ENCODE measurements at regions not wholly inside any gene's neighbourhood (a gene's known extent, or its start where the extent isn't known, plus 50 kb on each side); places are given as distances from the start of the nearest gene placed in this dataset.

DNA sequence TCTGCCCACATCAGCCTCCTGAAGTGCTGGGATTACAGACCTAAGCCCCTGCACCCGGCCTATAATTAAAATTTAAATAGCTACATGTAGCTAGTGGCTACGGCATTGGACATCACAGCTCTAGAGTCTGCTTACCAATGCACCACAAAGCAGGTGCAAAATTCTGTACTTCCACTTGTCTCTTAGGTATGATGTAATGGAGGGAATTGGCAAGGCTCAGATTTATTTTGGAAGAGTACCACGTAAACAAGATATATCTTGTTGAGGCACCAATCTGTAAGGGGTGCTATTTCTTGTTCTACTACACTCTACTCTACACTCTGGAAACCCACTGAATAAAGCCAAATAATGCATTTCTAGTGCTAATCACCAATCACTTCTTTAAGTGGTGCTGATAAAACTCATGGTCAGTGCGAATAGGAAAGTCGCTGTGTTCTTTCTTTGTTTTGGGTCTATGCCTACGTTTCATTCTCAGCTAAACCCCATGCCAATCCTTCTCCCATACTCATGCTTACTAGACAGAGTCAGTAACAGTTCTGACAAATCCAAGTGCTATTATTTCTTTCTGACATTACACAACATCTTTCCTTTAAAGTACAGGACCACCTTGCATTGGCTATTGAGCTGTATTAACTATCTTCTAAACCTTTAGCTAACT lies 92.3 kb downstream of the GC start:
- H2AFZ ChIP-seq (ENCODE audit: low read depth) = no peak overlapping the region
- H3K4me2 ChIP-seq = no peak overlapping the region
- H3K9ac ChIP-seq = no peak overlapping the region
- no peaks in the 10 kb centered on the region for H3K27me3 ChIP-seq (ENCODE audit: insufficient read depth, low read depth)
- H3K36me3 ChIP-seq (ENCODE audit: insufficient read depth) = no peaks in the 10 kb centered on the region
- no peak overlapping the region for H3K4me3 ChIP-seq (IDR thresholded peaks at IDR 0.05; ENCODE audit: insufficient read depth, low read depth, low read length)
- TF ChIP-seq, protein P1, sequence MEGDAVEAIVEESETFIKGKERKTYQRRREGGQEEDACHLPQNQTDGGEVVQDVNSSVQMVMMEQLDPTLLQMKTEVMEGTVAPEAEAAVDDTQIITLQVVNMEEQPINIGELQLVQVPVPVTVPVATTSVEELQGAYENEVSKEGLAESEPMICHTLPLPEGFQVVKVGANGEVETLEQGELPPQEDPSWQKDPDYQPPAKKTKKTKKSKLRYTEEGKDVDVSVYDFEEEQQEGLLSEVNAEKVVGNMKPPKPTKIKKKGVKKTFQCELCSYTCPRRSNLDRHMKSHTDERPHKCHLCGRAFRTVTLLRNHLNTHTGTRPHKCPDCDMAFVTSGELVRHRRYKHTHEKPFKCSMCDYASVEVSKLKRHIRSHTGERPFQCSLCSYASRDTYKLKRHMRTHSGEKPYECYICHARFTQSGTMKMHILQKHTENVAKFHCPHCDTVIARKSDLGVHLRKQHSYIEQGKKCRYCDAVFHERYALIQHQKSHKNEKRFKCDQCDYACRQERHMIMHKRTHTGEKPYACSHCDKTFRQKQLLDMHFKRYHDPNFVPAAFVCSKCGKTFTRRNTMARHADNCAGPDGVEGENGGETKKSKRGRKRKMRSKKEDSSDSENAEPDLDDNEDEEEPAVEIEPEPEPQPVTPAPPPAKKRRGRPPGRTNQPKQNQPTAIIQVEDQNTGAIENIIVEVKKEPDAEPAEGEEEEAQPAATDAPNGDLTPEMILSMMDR (conservative IDR thresholded peaks at IDR 0.05; ENCODE audit: low read depth, low read length) = no peak
- H3K27ac ChIP-seq = no peak overlapping the region
- no peaks in the 10 kb centered on the region for H3K79me2 ChIP-seq (ENCODE audit: insufficient read depth, low read depth)
- peaks cover 8% of the 10 kb centered on the region for H3K4me1 ChIP-seq (ENCODE audit: low read depth, poor library complexity, severe bottlenecking)
- no peaks in the 10 kb centered on the region for H4K20me1 ChIP-seq (ENCODE audit: insufficient read depth)

DNA sequence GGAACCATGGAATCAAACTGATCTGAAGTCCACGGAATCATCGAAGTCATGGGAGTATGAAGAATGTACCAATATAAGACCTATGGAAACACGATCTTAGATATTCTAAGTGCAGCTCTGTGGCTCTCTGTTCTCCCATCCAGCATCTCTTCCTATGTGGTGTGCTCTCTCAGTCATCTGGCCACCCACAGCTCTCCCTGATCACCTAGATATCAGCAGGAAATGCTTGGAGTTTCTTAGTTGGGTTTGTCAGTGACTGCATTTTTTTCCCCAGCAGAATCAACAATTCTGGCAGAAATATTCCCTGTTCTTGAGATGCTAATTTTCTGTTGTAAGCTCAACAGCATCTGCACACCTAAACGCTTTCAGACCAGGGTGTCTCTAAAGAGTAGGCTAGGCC lies 94.1 kb downstream of the GC start:
- H3K27ac ChIP-seq = no peak overlapping the region
- peaks cover 22% of the 10 kb centered on the region for H3K4me1 ChIP-seq (ENCODE audit: low read depth, poor library complexity, severe bottlenecking)
- H3K36me3 ChIP-seq (ENCODE audit: insufficient read depth) = no peaks in the 10 kb centered on the region
- no peaks in the 10 kb centered on the region for H4K20me1 ChIP-seq (ENCODE audit: insufficient read depth)
- H3K27me3 ChIP-seq (ENCODE audit: insufficient read depth, low read depth) = no peaks in the 10 kb centered on the region
- TF ChIP-seq, protein P1 (conservative IDR thresholded peaks at IDR 0.05; ENCODE audit: low read depth, low read length) = no peak
- no peak overlapping the region for H3K4me3 ChIP-seq (IDR thresholded peaks at IDR 0.05; ENCODE audit: insufficient read depth, low read depth, low read length)
- no peak overlapping the region for H2AFZ ChIP-seq (ENCODE audit: low read depth)
- no peak overlapping the region for H3K9ac ChIP-seq
- no peaks in the 10 kb centered on the region for H3K79me2 ChIP-seq (ENCODE audit: insufficient read depth, low read depth)
- H3K4me2 ChIP-seq = no peak overlapping the region

DNA sequence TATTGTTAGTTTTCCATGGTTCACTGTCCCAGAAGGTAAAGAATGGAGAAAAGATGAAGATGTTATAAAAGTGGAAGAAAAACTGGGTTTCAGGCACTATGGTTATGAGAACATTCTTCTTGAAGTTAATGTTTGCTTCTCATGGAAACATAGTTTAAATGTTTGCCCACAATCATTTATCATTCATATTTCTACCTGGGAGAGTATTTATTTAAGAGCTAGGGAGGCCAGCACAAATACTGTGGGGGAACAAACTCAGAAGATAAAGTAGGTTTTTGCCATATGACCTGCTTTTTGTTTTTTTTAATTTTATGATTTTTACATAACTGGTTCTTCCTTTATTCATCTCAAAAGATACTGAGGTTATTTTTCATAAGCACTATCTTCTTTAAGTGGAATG lies 96.8 kb downstream of the GC start:
- TF ChIP-seq, protein P1 (conservative IDR thresholded peaks at IDR 0.05; ENCODE audit: low read depth, low read length) = no peak
- H3K36me3 ChIP-seq (ENCODE audit: insufficient read depth) = no peaks in the 10 kb centered on the region
- H3K4me3 ChIP-seq (IDR thresholded peaks at IDR 0.05; ENCODE audit: insufficient read depth, low read depth, low read length) = no peak overlapping the region
- peak overlapping the region; percentile 37; the same call in 1 of the 2 replicates for H3K27ac ChIP-seq
- H3K79me2 ChIP-seq (ENCODE audit: insufficient read depth, low read depth) = no peaks in the 10 kb centered on the region
- H3K4me2 ChIP-seq = peak overlapping the region; percentile 21
- peaks cover 22% of the 10 kb centered on the region for H3K4me1 ChIP-seq (ENCODE audit: low read depth, poor library complexity, severe bottlenecking)
- H3K27me3 ChIP-seq (ENCODE audit: insufficient read depth, low read depth) = no peaks in the 10 kb centered on the region
- H2AFZ ChIP-seq (ENCODE audit: low read depth) = peak overlapping the region; percentile 1; the same call in 1 of the 2 replicates
- no peak overlapping the region for H3K9ac ChIP-seq
- no peaks in the 10 kb centered on the region for H4K20me1 ChIP-seq (ENCODE audit: insufficient read depth)

DNA sequence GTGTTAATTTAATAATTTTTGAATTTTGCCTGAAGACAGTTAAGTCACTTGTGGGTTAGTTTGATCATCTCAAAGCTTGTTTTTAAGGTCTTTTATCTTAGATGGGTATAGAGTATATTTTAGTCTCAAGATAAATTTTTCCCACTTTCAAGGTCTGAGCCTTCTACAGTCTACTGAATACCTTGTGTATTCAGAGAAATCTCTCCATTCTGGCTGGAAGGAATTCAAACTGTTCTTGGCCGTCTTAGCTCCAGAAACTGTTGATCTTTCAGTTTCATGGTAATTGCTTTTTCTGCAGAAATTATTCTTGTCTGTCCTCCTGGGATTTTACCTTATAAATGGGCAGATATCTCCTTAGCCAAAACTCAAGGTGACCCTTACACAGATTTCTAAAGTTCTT lies 97.9 kb downstream of the GC start:
- no peaks in the 10 kb centered on the region for H3K36me3 ChIP-seq (ENCODE audit: insufficient read depth)
- peaks cover 22% of the 10 kb centered on the region for H3K4me1 ChIP-seq (ENCODE audit: low read depth, poor library complexity, severe bottlenecking)
- no peak overlapping the region; the same call in 1 of the 2 replicates for H3K9ac ChIP-seq
- H3K27me3 ChIP-seq (ENCODE audit: insufficient read depth, low read depth) = no peaks in the 10 kb centered on the region
- no peaks in the 10 kb centered on the region for H4K20me1 ChIP-seq (ENCODE audit: insufficient read depth)
- H3K4me3 ChIP-seq (IDR thresholded peaks at IDR 0.05; ENCODE audit: insufficient read depth, low read depth, low read length) = peak overlapping the region; percentile 27
- peak overlapping the region; percentile 21 for H3K4me2 ChIP-seq
- peak overlapping the region; percentile 37; the same call in 1 of the 2 replicates for H3K27ac ChIP-seq
- TF ChIP-seq, protein P1 (conservative IDR thresholded peaks at IDR 0.05; ENCODE audit: low read depth, low read length) = no peak
- H3K79me2 ChIP-seq (ENCODE audit: insufficient read depth, low read depth) = no peaks in the 10 kb centered on the region
- peak overlapping the region; percentile 1 for H2AFZ ChIP-seq (ENCODE audit: low read depth)
